ENCODE measurements at regions not wholly inside any gene's neighbourhood (a gene's known extent, or its start where the extent isn't known, plus 50 kb on each side); places are given as distances from the start of the nearest gene placed in this dataset.

DNA sequence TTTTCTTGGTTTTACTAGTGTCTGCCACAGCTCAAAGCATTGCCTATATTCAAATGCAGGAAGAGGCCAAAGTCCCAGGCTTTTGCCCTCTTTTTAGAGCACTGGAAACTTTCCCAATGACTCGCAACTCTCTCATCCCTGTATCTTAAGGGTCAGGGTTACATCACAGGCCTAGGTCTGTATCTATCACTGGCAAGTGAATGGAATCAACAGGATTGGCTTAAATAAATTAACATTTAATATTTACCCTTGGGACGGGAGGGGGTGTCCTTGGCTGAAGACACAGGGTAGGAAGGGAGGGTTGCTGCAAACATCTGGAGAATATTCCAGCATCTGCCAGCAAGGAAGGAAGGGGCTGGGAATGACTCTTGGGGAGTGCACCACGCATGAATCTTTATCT lies 242.6 kb downstream of the SLC4A3 start:
- no peak overlapping the region for H2AFZ ChIP-seq (ENCODE audit: low read depth, low read length)
- H3K9me3 ChIP-seq (ENCODE audit: low read length): no peaks in the 10 kb centered on the region
- H4K20me1 ChIP-seq (ENCODE audit: insufficient read depth): no peaks in the 10 kb centered on the region
- TF ChIP-seq EZH2 (IDR thresholded peaks at IDR 0.05; ENCODE audit: borderline replicate concordance, insufficient read depth, low read length, poor library complexity, severe bottlenecking): no peak
- TF ChIP-seq TAF1 (IDR thresholded peaks at IDR 0.05; ENCODE audit: low read depth): no peak
- no peak for TF ChIP-seq MXI1 (conservative IDR thresholded peaks at IDR 0.05; ENCODE audit: poor library complexity, severe bottlenecking)
- TF ChIP-seq SMC3 (conservative IDR thresholded peaks at IDR 0.05; ENCODE audit: poor library complexity): no peak
- TF ChIP-seq POLR2AphosphoS5 (IDR thresholded peaks at IDR 0.05): no peak
- TF ChIP-seq EP300 (conservative IDR thresholded peaks at IDR 0.05; ENCODE audit: poor library complexity, severe bottlenecking): no peak
- no peak for TF ChIP-seq RAD21 (conservative IDR thresholded peaks at IDR 0.05)
- TF ChIP-seq, protein P1, sequence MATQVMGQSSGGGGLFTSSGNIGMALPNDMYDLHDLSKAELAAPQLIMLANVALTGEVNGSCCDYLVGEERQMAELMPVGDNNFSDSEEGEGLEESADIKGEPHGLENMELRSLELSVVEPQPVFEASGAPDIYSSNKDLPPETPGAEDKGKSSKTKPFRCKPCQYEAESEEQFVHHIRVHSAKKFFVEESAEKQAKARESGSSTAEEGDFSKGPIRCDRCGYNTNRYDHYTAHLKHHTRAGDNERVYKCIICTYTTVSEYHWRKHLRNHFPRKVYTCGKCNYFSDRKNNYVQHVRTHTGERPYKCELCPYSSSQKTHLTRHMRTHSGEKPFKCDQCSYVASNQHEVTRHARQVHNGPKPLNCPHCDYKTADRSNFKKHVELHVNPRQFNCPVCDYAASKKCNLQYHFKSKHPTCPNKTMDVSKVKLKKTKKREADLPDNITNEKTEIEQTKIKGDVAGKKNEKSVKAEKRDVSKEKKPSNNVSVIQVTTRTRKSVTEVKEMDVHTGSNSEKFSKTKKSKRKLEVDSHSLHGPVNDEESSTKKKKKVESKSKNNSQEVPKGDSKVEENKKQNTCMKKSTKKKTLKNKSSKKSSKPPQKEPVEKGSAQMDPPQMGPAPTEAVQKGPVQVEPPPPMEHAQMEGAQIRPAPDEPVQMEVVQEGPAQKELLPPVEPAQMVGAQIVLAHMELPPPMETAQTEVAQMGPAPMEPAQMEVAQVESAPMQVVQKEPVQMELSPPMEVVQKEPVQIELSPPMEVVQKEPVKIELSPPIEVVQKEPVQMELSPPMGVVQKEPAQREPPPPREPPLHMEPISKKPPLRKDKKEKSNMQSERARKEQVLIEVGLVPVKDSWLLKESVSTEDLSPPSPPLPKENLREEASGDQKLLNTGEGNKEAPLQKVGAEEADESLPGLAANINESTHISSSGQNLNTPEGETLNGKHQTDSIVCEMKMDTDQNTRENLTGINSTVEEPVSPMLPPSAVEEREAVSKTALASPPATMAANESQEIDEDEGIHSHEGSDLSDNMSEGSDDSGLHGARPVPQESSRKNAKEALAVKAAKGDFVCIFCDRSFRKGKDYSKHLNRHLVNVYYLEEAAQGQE (IDR thresholded peaks at IDR 0.05; ENCODE audit: borderline replicate concordance): no peak
- TF ChIP-seq, protein P2, sequence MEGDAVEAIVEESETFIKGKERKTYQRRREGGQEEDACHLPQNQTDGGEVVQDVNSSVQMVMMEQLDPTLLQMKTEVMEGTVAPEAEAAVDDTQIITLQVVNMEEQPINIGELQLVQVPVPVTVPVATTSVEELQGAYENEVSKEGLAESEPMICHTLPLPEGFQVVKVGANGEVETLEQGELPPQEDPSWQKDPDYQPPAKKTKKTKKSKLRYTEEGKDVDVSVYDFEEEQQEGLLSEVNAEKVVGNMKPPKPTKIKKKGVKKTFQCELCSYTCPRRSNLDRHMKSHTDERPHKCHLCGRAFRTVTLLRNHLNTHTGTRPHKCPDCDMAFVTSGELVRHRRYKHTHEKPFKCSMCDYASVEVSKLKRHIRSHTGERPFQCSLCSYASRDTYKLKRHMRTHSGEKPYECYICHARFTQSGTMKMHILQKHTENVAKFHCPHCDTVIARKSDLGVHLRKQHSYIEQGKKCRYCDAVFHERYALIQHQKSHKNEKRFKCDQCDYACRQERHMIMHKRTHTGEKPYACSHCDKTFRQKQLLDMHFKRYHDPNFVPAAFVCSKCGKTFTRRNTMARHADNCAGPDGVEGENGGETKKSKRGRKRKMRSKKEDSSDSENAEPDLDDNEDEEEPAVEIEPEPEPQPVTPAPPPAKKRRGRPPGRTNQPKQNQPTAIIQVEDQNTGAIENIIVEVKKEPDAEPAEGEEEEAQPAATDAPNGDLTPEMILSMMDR (IDR thresholded peaks at IDR 0.05; ENCODE audit: poor library complexity, severe bottlenecking): no peak
- H3K9ac ChIP-seq (ENCODE audit: low read length): no peak overlapping the region
- H3K9me2 ChIP-seq (ENCODE audit: insufficient read depth, low read length): no peaks in the 10 kb centered on the region
- H3K27me3 ChIP-seq (ENCODE audit: insufficient read depth, low read depth, low read length): no peaks in the 10 kb centered on the region
- no peak overlapping the region for H3K4me3 ChIP-seq (ENCODE audit: low read length)
- H3K36me3 ChIP-seq (ENCODE audit: insufficient read depth, low read length): no peaks in the 10 kb centered on the region
- peaks cover 4% of the 10 kb centered on the region for H3F3A ChIP-seq (ENCODE audit: insufficient read depth, low read length, poor library complexity, severe bottlenecking)
- peak overlapping the region; percentile 71 for H3K27ac ChIP-seq (ENCODE audit: low read length)
- H3K4me2 ChIP-seq (ENCODE audit: low read length): no peak overlapping the region
- H3K79me2 ChIP-seq (replicated peaks; ENCODE audit: insufficient read depth, low read length): no peaks in the 10 kb centered on the region

DNA sequence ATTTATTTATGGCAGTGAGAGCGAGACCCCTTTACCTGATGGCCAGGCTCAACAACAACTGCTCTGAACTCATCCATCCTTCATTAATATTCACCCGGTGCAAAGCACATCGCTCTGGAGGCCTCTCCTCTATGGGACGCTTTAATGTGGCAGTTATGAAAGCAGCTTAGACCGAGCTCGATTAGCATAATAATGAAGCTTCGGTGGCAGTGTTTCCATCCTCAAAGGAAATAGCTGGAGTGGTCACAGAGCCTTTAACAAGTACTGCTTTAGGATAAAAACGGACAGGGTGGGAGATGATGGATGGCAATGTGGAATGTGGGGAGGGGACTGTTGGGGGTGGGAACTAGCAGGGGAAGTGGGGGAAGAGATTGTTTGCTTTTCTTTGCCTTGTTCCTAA lies 243.9 kb downstream of the SLC4A3 start:
- H2AFZ ChIP-seq (ENCODE audit: low read depth, low read length): no peak overlapping the region

More for the DNA sequence above, 243.9 kb downstream of the SLC4A3 start:
- Histone ChIP-seq H3K27me3 (ENCODE audit: insufficient read depth, low read depth, low read length) (no peaks in the 10 kb centered on the region), H3K27ac (ENCODE audit: low read length) (peak overlapping the region; percentile 71), H3K9ac (ENCODE audit: low read length) (peak overlapping the region; percentile 29), H3K79me2 (replicated peaks; ENCODE audit: insufficient read depth, low read length) (no peaks in the 10 kb centered on the region), H3K36me3 (ENCODE audit: insufficient read depth, low read length) (no peaks in the 10 kb centered on the region), H3K4me2 (ENCODE audit: low read length) (peak overlapping the region; percentile 40), H4K20me1 (ENCODE audit: insufficient read depth) (no peaks in the 10 kb centered on the region), H3K4me3 (ENCODE audit: low read length) (peak overlapping the region; percentile 37), H3K9me2 (ENCODE audit: insufficient read depth, low read length) (no peaks in the 10 kb centered on the region), H3K9me3 (ENCODE audit: low read length) (no peaks in the 10 kb centered on the region), H3F3A (ENCODE audit: insufficient read depth, low read length, poor library complexity, severe bottlenecking) (peaks cover 4% of the 10 kb centered on the region)
- TF ChIP-seq RAD21 (conservative IDR thresholded peaks at IDR 0.05) (no peak), EP300 (conservative IDR thresholded peaks at IDR 0.05; ENCODE audit: poor library complexity, severe bottlenecking) (peak; percentile 10)
- TF ChIP-seq, protein P1 (IDR thresholded peaks at IDR 0.05; ENCODE audit: borderline replicate concordance): peak; percentile 0
